ENCODE measurements at regions not wholly inside any gene's neighbourhood (a gene's known extent, or its start where the extent isn't known, plus 50 kb on each side); places are given as distances from the start of the nearest gene placed in this dataset.

- no peak for TF ChIP-seq CTCF (IDR thresholded peaks at IDR 0.05)
- no peak for TF ChIP-seq EZH2phosphoT487 (IDR thresholded peaks at IDR 0.05)
- no peak for TF ChIP-seq EZH2 (IDR thresholded peaks at IDR 0.05)
These were observed 79.8 kb downstream of the CNTN3 start for GRCh38 chr3:74534611-74535010.

Measured in neural progenitor cell (in vitro differentiated cells).